Adrenal gland (tissue), 9 donors: ENCODE measurements at regions not wholly inside any gene's neighbourhood (a gene's known extent, or its start where the extent isn't known, plus 50 kb on each side); places are given as distances from the start of the nearest gene placed in this dataset.
A peak's percentile ranks its signal among the peaks of the same experiment; 100 is the strongest.

Experiments
- DNase-seq, 7 donors: peaks; one replicate each; pipeline ENCODE4 v3.0.0-alpha.2; 2019 to 2020
- H3K27ac ChIP-seq, 5 donors: fragments of 200-600 bp; sonication (generic) in 4 of 5; 1 replicate in 3 of 5; 2 replicates in 2 of 5; pipeline versions ENCODE4 v1.5.1 to v1.8.0; 2016 to 2020; ENCODE audit warnings: mild to moderate bottlenecking in 1 of 5
- H3K27me3 ChIP-seq: fragments of 200-600 bp; 2 replicates; pipeline ENCODE4 v1.8.0; 2021
- H3K36me3 ChIP-seq, 2 donors: fragments of 200-600 bp; replicated peaks in 1 of 2; 1 replicate in 1 of 2; 2 replicates in 1 of 2; pipeline versions ENCODE4 v1.5.1 to v1.8.0; 2018 to 2022
- H3K4me1 ChIP-seq, 2 donors: fragments of 200-600 bp; replicated peaks in 1 of 2; 1 replicate in 1 of 2; 2 replicates in 1 of 2; pipeline versions ENCODE4 v1.5.1 to v1.8.0; 2018 to 2021
- H3K4me3 ChIP-seq, 4 donors: fragments of 200-600 bp; sonication (generic) in 3 of 4; one replicate each; pipeline ENCODE4 v1.5.1; 2016 to 2018
- H3K9me3 ChIP-seq, 3 donors: fragments of 200-600 bp; sonication (generic) in 1 of 3; replicated peaks in 1 of 3; 1 replicate in 2 of 3; 2 replicates in 1 of 3; pipeline versions ENCODE4 v1.5.1 to v1.8.0; 2016 to 2021
- POLR2A ChIP-seq, 2 donors: fragments of 450-650 bp; IDR thresholded peaks; one replicate each; pipeline ENCODE4 v1.6.1; 2017; ENCODE audit warnings: antibody characterized with exemption in 2 of 2, mild to moderate bottlenecking in 2 of 2, moderate library complexity in 1 of 2
- WGBS, 4 donors: extraction: QIAGEN DNeasy Blood & Tissue Kit in 2 of 4; methylation state at CpG; one replicate each; pipeline versions ENCODE4 v1.1.5 to v1.1.7; 2013 to 2017; 5-methylcytosine and 5-hydroxymethylcytosine counted together
- intact Hi-C, 2 donors: fragments of 100-400 bp; cut with DNase I; formaldehyde crosslinking; loops; one replicate each; pipeline versions ENCODE4 v1.14.1 to v1.15.0; 2022 to 2023
- TF ChIP-seq, protein P1 (sequence below), 6 experiments: fragments of 450-650 bp in 4 of 6; fragments of 200-600 bp in 2 of 6; sonication (generic) in 1 of 6; IDR thresholded peaks; 1 replicate in 5 of 6; 2 replicates in 1 of 6; pipeline versions ENCODE4 v1.5.1 to v1.8.0; 2016 to 2021; ENCODE audit warnings: antibody characterized with exemption in 6 of 6, mild to moderate bottlenecking in 2 of 6, moderate library complexity in 1 of 6
- donor health status: healthy with polysubstance abuse.
- donor health status: Bipolar disorder and iron deficiency.
- donor health status: DM: yes; HTN: yes; CAD: no.
- donor health status: DM: no; HTN: no; CAD: no.
- donor health status: DM: no; HTN: no; CAD: no.

DNA sequence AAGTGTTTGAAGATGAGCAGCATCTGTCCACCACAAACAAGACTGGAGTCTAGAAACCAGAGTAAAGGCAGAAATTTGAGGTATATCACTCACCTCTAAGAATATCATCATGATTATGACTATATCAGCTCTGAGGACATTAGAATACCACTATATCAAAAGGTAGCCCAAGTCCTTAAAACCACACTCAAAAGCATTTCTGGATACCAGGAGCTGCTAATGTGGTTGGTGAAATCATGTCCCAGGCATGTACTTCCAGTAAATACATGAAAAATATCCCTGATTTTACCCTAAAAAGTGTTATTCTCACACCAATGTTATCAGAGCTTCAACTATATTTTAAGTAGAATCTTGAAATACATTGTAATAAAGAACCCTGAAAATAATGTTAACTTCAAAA, 136.3 kb upstream of the SMAD1 start:
- intact Hi-C loops = no loop called here
- no peaks in the 10 kb centered on the region for H3K4me1 ChIP-seq

DNA sequence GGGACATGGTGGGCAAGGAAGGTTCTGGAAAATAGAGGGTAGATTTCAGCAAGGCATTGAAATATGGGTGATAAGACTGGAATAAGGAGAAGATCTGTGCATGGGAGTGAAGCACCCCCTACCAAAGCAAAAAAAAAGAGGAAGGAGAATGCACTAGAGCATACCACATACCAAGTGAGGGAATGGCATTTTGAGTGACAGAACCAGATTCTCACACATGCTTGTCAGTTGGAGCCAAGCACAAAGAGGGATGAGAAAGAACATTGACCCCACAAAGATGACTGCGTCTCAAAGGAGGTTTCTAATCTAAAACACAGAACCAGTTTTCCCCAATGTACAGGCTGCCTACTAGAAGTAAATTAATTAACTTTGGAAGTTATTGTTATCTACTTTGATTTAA, 140.3 kb upstream of the SMAD1 start:
- H3K27me3 ChIP-seq = no peaks in the 10 kb centered on the region
- no peaks in the 10 kb centered on the region for H3K36me3 ChIP-seq
- H3K9me3 ChIP-seq = no peaks in the 10 kb centered on the region
- DNase-seq = no peak
- no peak overlapping the region for H3K4me3 ChIP-seq
- H3K27ac ChIP-seq = no peak overlapping the region
- TF ChIP-seq, protein P1, sequence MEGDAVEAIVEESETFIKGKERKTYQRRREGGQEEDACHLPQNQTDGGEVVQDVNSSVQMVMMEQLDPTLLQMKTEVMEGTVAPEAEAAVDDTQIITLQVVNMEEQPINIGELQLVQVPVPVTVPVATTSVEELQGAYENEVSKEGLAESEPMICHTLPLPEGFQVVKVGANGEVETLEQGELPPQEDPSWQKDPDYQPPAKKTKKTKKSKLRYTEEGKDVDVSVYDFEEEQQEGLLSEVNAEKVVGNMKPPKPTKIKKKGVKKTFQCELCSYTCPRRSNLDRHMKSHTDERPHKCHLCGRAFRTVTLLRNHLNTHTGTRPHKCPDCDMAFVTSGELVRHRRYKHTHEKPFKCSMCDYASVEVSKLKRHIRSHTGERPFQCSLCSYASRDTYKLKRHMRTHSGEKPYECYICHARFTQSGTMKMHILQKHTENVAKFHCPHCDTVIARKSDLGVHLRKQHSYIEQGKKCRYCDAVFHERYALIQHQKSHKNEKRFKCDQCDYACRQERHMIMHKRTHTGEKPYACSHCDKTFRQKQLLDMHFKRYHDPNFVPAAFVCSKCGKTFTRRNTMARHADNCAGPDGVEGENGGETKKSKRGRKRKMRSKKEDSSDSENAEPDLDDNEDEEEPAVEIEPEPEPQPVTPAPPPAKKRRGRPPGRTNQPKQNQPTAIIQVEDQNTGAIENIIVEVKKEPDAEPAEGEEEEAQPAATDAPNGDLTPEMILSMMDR (IDR thresholded peaks at IDR 0.05) = no peak
- no peak for TF ChIP-seq POLR2A (IDR thresholded peaks at IDR 0.05)
- WGBS, 4 donors = 63 to 89% (median 76%) methylated on average over 1 of the region's 1 CpG
- intact Hi-C loops = no loop called here
- H3K4me1 ChIP-seq = no peaks in the 10 kb centered on the region

More for the DNA sequence above, 136.3 kb upstream of the SMAD1 start:
- DNase-seq = no peak
- Histone ChIP-seq H3K27me3 (no peaks in the 10 kb centered on the region), H3K4me3 (no peak overlapping the region), H3K36me3 (no peaks in the 10 kb centered on the region), H3K27ac (no peak overlapping the region), H3K9me3 (no peaks in the 10 kb centered on the region)
- TF ChIP-seq, protein P1 (IDR thresholded peaks at IDR 0.05) = no peak
- no peak for TF ChIP-seq POLR2A (IDR thresholded peaks at IDR 0.05)

DNA sequence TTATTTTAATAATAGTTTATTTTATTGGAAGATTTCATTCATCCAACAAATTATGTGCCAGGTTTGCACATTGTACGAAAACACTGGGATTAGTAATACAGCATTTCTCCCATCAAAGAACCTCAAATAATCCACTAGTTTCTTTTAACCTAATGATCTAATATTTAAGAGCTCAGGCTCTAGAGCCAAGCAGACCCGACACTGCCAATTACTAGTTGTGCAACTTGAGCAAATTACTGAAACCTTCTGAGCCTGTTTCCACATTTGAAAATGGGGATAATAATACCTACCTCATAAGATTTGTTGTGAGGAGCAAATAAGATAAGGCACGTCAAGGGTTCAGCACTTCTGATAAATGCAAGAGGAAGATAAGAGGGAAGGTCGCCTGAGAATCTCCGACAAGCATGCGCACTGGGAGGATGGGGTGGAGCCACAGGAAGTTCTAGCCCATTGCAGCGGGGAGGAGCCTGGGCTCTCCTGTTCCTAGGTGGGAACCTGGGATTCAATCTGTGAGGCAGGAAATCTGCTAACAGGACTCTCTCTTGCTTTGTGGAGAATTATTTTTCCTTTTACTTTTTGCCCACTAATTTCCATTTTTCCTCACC, 141.5 kb upstream of the SMAD1 start:
- H3K9me3 ChIP-seq = no peaks in the 10 kb centered on the region
- intact Hi-C loops = no loop called here
- TF ChIP-seq, protein P1 (IDR thresholded peaks at IDR 0.05) = no peak
- TF ChIP-seq POLR2A (IDR thresholded peaks at IDR 0.05) = no peak
- 41 to 64% (median 48%) methylated on average over 7 of the region's 7 CpGs for WGBS, 4 donors
- H3K27ac ChIP-seq = no peak overlapping the region
- no peaks in the 10 kb centered on the region for H3K36me3 ChIP-seq
- H3K4me3 ChIP-seq = peak overlapping the region in 1 of 4 donors; percentile 33
- no peaks in the 10 kb centered on the region for H3K4me1 ChIP-seq
- peak in 6 of 7 donors; percentile 54 to 64 (median 58) for DNase-seq
- no peaks in the 10 kb centered on the region for H3K27me3 ChIP-seq

DNA sequence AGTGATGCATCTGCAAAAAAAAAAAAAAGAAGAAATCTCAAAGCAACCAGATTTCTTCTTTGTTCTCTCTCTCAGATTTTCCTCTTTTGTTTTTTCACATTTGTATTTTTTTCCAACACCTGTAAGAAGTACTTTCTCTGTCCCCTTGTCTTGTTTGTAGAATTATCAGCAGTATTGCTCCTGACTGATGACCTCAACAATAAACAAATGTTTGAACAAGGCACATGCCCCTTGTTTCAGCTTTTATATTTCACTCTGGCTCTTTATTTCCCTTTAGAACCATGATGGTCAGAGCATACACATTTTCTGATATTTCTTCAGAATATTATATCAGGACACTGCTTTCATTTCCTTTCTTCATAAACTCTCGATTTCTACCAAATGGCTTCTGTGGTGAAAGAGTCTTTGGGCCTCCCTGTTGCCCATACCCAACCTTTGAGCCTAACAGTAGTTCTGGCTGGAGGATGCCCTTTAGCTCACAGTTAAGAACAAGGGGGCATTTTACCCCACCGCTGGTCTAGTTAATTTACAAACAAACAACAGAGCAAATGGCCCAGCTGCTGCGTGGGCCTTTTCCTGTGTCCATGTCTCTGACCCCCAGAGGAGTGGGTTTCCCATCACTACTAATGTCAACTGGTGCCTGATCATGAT, 142.5 kb upstream of the SMAD1 start:
- 76 to 88% (median 83%) methylated on average over 3 of the region's 3 CpGs for WGBS, 4 donors
- Histone ChIP-seq H3K9me3 (no peaks in the 10 kb centered on the region), H3K27me3 (no peaks in the 10 kb centered on the region), H3K27ac (no peak overlapping the region), H3K4me1 (no peaks in the 10 kb centered on the region), H3K36me3 (no peaks in the 10 kb centered on the region), H3K4me3 (no peak overlapping the region)
- no peak for TF ChIP-seq POLR2A (IDR thresholded peaks at IDR 0.05)
- TF ChIP-seq, protein P1 (IDR thresholded peaks at IDR 0.05) = no peak
- DNase-seq = no peak
- intact Hi-C loops = no loop called here
